ENCODE measurements at regions not wholly inside any gene's neighbourhood (a gene's known extent, or its start where the extent isn't known, plus 50 kb on each side); places are given as distances from the start of the nearest gene placed in this dataset.

DNA sequence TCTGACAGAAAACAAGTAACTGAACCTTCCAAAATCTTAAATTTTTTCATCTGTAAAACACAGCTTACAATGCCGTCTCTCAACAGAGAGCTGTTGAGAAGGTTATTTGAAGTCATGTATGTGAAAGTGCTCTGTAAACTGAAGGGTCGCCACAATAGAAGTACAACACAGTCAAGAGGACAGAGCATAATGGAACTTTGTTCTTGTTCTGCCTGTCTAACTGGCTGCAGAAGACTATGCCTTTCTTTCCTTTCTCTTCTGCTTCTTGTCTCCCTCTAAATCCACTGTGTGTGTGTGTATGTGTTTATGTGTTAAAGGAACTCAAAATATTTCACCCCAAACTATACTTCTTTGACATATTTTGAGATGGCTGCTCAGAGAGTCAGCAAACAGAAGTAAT lies 365.8 kb upstream of the RND3 start:
- H3K27ac ChIP-seq, result no peak overlapping the region
- TF ChIP-seq CTCF (IDR thresholded peaks at IDR 0.05; ENCODE audit: poor library complexity) (no peak), EZH2phosphoT487 (IDR thresholded peaks at IDR 0.05; ENCODE audit: low read depth, severe bottlenecking, unreplicated experiment) (no peak)
- no peaks in the 10 kb centered on the region for H4K20me1 ChIP-seq (ENCODE audit: insufficient read depth, poor library complexity, severe bottlenecking)

DNA sequence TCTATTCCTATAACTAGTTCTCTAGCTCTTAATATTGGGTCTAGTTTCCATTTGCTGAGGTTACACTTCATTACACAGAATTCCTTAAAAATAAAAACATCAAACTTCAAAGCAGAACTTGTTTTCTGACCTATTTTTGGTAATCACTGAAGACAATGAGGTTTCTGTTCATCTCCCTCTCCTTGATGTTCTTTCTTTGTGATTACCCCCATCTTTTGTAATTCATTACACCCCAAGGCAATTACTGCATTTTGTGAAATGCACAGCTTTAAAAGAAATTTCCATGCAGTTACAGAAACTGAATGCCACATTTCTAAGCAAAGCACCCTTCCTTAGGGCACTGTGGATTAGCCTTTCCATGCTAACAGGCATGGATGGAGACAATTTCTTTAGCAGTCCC lies 363.2 kb upstream of the RND3 start:
- Histone ChIP-seq H3K4me3 (no peak overlapping the region), H3K27ac (no peak overlapping the region), H3K9me3 (ENCODE audit: low read depth) (no peaks in the 10 kb centered on the region), H3K36me3 (replicated peaks; ENCODE audit: insufficient read depth, low read depth) (no peaks in the 10 kb centered on the region), H3K27me3 (no peaks in the 10 kb centered on the region), H3K9me2 (replicated peaks; ENCODE audit: insufficient read depth) (no peaks in the 10 kb centered on the region), H3K4me1 (ENCODE audit: insufficient read depth) (peaks cover 29% of the 10 kb centered on the region), H3K79me2 (no peaks in the 10 kb centered on the region), H3K4me2 (no peak overlapping the region), H4K20me1 (ENCODE audit: insufficient read depth, poor library complexity, severe bottlenecking) (no peaks in the 10 kb centered on the region), H2AFZ (no peak overlapping the region)
- DNase-seq (ENCODE audit: low spot score), result no peak
- no peak for TF ChIP-seq EZH2phosphoT487 (IDR thresholded peaks at IDR 0.05; ENCODE audit: low read depth, severe bottlenecking, unreplicated experiment)
- no peak for TF ChIP-seq CTCF (IDR thresholded peaks at IDR 0.05; ENCODE audit: poor library complexity)
- TF ChIP-seq EZH2 (IDR thresholded peaks at IDR 0.05; ENCODE audit: borderline replicate concordance), result no peak

More for the DNA sequence above, 365.8 kb upstream of the RND3 start:
- Histone ChIP-seq H3K4me3 (no peak overlapping the region), H3K9me3 (ENCODE audit: low read depth) (no peaks in the 10 kb centered on the region), H3K27me3 (no peaks in the 10 kb centered on the region), H3K4me2 (no peak overlapping the region), H3K4me1 (ENCODE audit: insufficient read depth) (peaks cover 13% of the 10 kb centered on the region), H3K79me2 (no peaks in the 10 kb centered on the region), H3K36me3 (replicated peaks; ENCODE audit: insufficient read depth, low read depth) (no peaks in the 10 kb centered on the region), H3K9me2 (replicated peaks; ENCODE audit: insufficient read depth) (no peaks in the 10 kb centered on the region), H2AFZ (peak overlapping the region; percentile 48)
- no peak for DNase-seq (ENCODE audit: low spot score)
- WGBS (ENCODE audit: low lambda C conversion rate, missing lambda C conversion rate), result 56% methylated on average over 2 of the region's 2 CpGs

- Histone ChIP-seq H3K36me3 (replicated peaks; ENCODE audit: insufficient read depth, low read depth) (no peaks in the 10 kb centered on the region), H3K27me3 (no peaks in the 10 kb centered on the region), H3K4me2 (peak overlapping the region; percentile 5), H3K9me3 (ENCODE audit: low read depth) (no peaks in the 10 kb centered on the region), H3K4me1 (ENCODE audit: insufficient read depth) (peaks cover 21% of the 10 kb centered on the region), H3K9me2 (replicated peaks; ENCODE audit: insufficient read depth) (no peaks in the 10 kb centered on the region), H2AFZ (no peak overlapping the region), H3K79me2 (no peaks in the 10 kb centered on the region), H3K4me3 (no peak overlapping the region), H3K27ac (no peak overlapping the region), H4K20me1 (ENCODE audit: insufficient read depth, poor library complexity, severe bottlenecking) (no peaks in the 10 kb centered on the region)
- TF ChIP-seq EZH2 (IDR thresholded peaks at IDR 0.05; ENCODE audit: borderline replicate concordance), result no peak
- TF ChIP-seq EZH2phosphoT487 (IDR thresholded peaks at IDR 0.05; ENCODE audit: low read depth, severe bottlenecking, unreplicated experiment), result no peak
- no peak for TF ChIP-seq CTCF (IDR thresholded peaks at IDR 0.05; ENCODE audit: poor library complexity)
- DNase-seq (ENCODE audit: low spot score), result no peak
- WGBS (ENCODE audit: low lambda C conversion rate, missing lambda C conversion rate), result 30% methylated on average over 3 of the region's 3 CpGs
Measured at GRCh38 chr2:150847578-150847977, 360.1 kb upstream of the RND3 start.

DNA sequence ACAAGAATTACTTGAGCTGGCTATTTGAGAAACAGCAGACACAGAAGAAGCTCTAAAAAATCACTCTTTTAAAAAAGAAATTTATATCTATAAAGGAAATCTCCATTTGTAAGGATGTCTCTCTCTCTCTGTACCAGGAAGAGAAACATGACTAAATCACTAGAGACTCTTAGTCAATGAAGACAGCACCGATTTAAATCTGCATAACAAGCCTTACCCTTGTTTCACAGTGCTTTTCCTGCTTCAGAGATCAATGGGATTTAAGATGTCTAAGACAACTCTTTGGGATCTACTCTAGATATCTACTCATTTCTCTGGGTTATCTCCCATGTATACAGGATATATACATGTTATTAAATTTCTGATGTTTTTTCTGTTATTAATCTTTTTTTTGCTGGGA lies 359.2 kb upstream of the RND3 start:
- Histone ChIP-seq H3K4me1 (ENCODE audit: insufficient read depth) (peaks cover 21% of the 10 kb centered on the region), H4K20me1 (ENCODE audit: insufficient read depth, poor library complexity, severe bottlenecking) (no peaks in the 10 kb centered on the region), H3K36me3 (replicated peaks; ENCODE audit: insufficient read depth, low read depth) (no peaks in the 10 kb centered on the region), H3K9me3 (ENCODE audit: low read depth) (no peaks in the 10 kb centered on the region), H3K9me2 (replicated peaks; ENCODE audit: insufficient read depth) (no peaks in the 10 kb centered on the region), H3K27me3 (no peaks in the 10 kb centered on the region), H3K4me2 (peak overlapping the region; percentile 5), H3K79me2 (no peaks in the 10 kb centered on the region), H3K27ac (no peak overlapping the region), H2AFZ (no peak overlapping the region), H3K4me3 (no peak overlapping the region)
- no peak for DNase-seq (ENCODE audit: low spot score)
- 55% methylated on average over 1 of the region's 1 CpG for WGBS (ENCODE audit: low lambda C conversion rate, missing lambda C conversion rate)
- TF ChIP-seq EZH2phosphoT487 (IDR thresholded peaks at IDR 0.05; ENCODE audit: low read depth, severe bottlenecking, unreplicated experiment) (no peak), CTCF (IDR thresholded peaks at IDR 0.05; ENCODE audit: poor library complexity) (no peak), EZH2 (IDR thresholded peaks at IDR 0.05; ENCODE audit: borderline replicate concordance) (no peak)
